ENCODE measurements at regions not wholly inside any gene's neighbourhood (a gene's known extent, or its start where the extent isn't known, plus 50 kb on each side); places are given as distances from the start of the nearest gene placed in this dataset.
"Not testable (repeated sequence)": the region's sequence is repeated elsewhere in the genome, so short reads cannot be mapped to it uniquely, and the experiment has no call there.

DNA sequence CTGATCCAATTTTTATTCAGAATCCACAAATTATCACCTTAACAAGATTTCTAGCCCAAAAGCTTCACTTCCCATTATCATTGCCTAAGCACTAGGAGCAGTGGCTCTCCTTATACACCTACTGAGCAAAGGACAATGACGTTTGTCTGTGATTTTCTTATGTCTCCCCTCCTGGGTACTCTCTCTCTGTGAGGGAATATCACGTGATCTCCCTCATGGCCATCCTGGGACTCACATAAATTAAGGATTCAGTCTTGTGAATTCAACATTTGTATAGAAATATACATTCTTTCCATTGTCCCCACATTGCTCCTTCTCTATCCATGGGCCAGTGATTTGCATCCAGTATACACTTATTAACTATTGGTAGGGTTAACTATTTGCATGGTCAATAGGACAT, 476.5 kb downstream of the PLK2 start:
- no peak for DNase-seq (ENCODE audit: extremely low read depth, low read depth, low spot score)

DNA sequence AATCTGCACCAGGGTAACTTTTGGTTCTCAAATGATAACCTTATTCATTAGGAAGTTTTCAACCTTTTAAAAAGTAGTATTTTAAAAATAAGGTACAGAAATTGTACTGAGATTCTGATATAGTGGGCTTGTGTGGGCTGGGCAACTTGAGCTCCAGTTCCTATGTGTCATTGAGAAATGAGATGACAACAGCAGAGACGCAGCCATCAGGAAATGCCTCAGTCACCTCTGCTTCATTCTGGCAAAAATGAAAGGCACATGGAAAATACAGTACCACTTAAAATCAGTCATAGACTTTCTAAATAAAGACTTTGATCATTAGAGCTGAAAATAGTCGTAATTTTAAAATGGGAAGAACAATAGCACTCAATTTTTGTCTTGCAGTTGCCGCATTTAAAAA, 480.2 kb downstream of the PLK2 start:
- no peak for DNase-seq (ENCODE audit: extremely low read depth, low read depth, low spot score)

DNA sequence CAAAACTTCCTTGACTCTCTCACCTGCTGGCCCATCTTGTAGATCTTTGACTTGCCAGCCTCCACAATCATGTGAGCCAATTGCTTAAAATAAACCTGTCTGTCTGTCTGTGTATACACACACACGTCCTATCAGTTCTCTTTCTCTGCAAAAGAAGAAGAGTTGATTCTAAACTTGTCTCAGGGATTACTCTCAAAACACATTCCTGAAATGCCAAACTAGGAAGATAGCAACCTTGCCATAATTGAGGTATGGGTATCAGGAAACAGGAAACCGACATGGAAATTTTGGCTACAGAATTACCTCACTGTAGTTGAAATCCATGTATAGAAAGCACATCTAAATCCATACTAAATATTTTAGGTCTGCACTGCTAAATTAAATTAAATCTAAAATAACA, 483.4 kb downstream of the PLK2 start:
- DNase-seq (ENCODE audit: extremely low read depth, low read depth, low spot score), result no peak

DNA sequence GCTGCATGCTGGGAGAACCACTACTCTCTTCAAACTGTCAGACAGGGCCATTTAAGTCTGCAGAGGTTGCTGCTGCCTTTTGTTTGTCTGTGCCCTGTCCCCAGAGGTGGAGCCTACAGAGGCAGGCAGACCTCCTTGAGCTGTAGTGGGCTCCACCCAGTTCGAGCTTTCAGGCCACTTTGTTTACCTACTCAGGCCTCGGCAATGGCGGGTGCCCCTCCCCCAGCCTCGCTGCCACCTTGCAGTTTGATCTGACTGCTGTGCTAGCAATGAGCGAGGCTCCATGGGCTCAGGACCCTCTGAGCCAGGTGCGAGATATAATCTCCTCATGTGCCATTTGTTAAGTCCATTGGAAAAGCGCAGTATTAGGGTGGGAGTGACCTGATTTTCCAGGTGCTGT, 487.8 kb downstream of the PLK2 start:
- DNase-seq (ENCODE audit: extremely low read depth, low read depth, low spot score), result not testable (repeated sequence)

DNA sequence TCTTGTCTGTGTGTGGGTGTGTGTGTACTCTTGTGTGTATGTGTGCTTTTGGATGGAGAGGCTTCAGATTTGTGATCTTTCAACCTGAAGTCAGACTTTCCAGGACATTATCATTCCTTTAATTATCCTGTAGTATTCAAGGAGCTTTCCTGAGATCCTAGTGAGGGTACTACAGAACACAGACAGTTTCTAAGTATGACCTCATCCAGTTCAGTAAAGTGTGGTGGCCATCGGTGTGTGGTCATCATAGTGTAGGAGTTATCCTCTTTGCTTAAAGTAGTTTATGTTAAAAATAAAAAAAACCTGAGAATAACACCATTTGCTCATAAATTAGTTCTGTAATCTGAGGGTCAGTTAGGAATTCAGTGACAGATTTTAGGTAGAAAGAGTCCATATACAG, 478.0 kb upstream of the ACTBL2 start:
- no peak for DNase-seq (ENCODE audit: extremely low read depth, low read depth, low spot score)

DNA sequence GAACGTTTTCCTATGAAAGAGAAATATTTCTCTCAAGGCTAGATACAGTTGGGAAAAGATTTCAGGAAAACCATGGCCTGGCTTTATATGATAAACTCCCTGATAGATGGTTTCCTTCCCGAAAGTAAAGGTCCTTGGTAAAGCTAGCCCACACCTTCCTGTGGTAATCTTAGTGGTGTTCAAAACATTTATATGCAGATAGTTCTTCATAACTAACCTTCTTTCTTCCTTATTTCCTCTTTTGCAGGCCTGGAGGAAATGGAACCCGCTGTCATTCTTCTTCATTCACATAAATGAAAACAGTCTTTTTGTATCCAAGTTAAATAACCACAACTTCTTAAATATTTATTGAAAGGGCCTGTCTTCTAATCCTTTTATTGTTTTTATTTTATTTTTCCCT, 474.0 kb upstream of the ACTBL2 start:
- no peak for DNase-seq (ENCODE audit: extremely low read depth, low read depth, low spot score)

DNA sequence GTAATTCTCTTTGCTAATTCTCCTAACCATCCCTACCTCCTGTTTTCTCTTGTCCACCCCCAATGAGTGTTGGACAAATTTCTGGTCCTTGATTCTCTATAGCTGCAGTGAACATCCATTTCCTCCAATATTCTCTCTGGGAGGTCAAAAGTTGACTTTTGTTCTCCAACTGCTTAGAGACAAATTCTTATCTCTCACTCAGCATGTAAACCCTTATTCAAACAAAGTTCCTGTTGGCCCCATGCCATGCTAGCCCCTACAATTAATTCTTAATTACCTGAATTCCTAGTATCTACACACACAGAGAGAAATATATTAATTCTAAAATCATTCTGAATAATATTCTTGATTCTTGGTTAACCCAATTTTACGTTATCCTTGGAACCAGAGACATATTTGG, 472.9 kb upstream of the ACTBL2 start:
- no peak for DNase-seq (ENCODE audit: extremely low read depth, low read depth, low spot score)

DNA sequence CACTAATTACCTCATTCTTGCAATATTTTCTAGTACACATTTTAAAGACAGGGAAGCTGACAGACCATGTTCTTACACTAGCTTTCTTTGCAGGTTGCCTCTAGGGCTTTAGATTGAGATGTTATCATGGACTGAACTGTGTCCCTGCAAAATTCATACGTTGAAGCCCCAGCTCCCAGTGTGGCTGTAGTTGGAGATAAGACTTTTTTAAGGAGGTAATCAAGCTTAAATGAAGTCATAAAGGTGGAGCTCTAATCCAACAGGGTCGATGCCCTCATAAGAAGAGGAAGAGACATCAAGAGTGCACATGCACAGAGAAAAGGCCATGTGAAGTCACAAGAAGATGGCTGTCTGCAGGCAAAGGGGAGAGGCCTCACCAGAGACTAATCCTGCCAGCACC, 471.2 kb upstream of the ACTBL2 start:
- no peak for DNase-seq (ENCODE audit: extremely low read depth, low read depth, low spot score)

DNA sequence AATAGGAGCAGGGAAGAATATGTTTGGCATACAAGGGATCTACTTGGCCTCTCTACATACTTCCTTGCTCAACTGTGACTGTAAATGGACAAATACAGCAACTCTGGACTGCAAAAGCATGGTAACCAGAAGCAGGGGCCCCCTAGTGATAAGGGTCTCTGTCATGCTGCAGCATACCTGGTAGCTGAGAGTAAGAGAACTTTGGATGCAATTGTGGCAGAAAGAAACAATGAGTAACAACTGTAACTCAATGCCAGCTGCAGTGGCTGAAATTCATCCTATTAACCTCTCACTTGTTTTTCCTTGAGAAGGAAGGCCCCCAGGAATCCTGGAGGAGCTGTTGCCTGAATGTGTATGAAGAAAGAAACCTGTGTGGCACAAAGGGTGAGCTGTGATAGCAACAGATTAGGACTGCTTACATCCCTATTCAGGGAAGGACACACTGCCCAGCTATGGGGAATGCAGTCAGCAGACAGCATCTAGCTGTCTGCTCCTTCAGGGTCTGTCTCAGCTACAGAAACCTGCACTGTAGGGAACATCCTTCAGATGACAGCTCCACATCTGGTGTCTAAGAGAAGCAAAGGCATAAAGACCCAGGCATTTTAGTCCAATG, 468.1 kb upstream of the ACTBL2 start:
- no peak for DNase-seq (ENCODE audit: extremely low read depth, low read depth, low spot score)

DNA sequence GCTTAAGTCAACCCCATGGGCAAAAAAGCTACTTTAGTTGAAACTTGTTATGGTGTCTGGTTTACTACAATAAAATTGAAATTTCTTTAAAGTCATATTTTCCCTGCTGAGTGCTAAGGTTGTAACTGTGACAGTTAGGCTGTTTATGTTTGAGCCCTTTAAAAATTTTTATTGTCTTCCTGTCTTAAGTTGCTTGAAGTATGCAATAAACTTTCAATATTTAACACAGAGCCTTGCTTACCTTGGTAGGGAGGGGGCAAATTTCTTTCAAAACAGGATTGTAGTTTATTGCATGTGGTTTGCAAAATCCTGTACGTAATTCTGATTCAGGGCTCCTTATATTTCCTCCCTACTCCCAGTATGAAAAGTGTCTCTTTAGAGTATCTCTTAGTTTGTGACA, 465.5 kb upstream of the ACTBL2 start:
- DNase-seq (ENCODE audit: extremely low read depth, low read depth, low spot score), result no peak

DNA sequence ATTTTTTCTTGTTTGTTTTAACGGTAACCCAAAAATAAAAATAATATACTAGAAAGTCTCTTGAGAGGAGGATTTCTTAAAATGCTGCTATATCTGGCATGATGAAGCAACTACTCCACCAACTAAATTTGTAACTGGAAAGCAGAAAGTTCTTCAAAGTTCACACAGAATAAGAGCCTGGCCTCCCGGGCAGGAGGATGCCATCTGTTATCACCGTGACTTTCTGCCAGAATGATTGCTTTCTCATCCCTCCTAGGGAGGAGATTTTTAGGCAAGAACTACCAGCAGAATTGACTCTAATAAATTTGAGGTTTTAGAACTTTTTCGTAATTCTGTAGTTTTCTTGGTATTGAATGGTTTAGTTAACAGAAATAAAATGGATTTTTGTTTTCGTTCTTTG, 464.6 kb upstream of the ACTBL2 start:
- no peak for DNase-seq (ENCODE audit: extremely low read depth, low read depth, low spot score)

DNA sequence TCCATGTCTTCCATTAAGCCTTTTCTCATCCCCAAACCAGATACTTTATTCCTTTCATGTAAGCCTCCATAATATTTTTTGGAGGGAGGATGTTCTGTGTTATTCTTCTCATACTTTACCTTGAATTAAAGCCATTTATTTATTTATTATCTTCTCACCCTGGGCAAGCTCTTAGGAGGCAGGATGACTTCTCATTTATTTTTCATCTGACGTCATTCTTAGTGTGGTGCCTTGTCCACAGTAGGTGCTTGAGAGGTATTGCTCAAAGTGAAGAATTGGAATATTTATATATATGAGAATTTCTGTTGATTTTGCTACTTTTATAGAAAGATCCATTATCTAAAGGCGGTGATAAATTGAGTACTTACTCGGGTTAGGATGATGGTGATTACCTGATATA, 458.3 kb upstream of the ACTBL2 start:
- DNase-seq (ENCODE audit: extremely low read depth, low read depth, low spot score), result no peak

DNA sequence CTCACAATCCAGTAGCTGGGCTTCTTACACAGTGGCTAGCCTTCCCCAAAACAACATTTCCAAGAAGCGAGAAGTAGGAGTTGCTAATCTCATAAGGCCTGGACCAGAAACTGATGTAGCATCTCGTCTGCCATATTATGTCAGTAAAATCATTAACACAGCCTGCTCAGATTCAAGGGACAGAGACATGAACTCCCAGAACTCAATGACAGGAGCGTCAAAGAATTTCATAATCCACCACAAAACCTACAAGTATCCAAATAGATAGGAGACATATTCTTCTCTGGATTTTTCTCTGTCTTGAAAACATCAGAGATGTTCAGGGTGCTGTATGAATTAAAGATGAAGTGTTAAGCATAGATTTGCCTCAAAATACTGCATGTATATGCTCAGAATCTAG, 457.6 kb upstream of the ACTBL2 start:
- DNase-seq (ENCODE audit: extremely low read depth, low read depth, low spot score), result no peak

DNA sequence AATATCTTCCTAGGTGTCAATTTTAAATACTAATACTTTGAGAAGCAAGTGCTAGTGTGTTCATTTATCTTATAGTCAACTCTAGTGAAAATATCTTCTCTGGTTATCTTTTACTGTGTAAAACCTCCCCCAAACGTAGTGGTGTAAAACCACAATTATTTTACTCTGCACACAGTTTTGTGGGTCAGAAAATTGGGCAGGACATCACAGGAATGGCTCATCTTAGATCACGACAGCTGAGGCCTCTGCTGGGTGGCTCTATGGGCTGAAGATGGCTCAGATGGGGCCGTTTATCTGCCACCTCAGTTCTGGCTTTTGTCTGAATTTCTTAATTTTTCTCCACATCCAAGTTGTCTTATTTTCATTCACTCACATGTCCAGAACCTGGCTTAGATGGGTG, 457.2 kb upstream of the ACTBL2 start:
- DNase-seq (ENCODE audit: extremely low read depth, low read depth, low spot score), result no peak

DNA sequence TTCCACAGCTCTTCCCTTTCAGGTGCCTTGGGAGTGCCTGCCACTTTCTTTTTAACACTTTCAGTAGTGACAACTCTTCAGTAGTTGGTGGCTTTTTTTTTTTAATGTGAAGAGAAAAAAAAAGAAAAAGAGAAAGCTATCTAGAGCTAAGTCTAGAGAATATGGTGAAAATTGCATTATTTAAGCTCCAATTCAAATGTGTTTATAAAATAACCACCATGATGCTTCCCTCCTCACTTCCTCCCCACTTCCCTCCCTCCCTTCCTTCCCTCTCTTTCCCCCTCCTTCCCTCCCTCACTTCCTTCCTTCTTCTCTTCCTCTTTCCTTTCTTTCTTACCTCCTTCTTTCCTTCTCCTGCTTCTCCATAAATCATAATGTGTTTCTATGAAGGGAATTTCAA, 456.7 kb upstream of the ACTBL2 start:
- DNase-seq (ENCODE audit: extremely low read depth, low read depth, low spot score), result no peak

DNA sequence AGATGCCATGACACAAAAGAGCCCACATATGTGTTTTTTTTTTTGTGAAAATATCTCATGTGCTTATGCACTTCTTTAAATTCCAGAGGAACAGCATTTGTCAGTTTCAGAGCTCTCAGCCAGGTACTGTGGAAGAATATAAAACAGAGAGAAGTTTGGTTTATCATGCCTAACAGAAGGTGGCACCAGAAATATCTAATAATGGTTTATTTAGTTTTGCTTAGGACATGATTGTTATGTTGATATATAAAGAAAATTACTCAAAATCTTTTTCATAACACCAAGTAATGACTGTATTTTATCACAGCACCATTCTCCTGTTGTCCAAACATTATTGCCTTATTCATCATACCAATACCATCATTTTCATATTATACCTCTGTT, 455.6 kb upstream of the ACTBL2 start:
- DNase-seq (ENCODE audit: extremely low read depth, low read depth, low spot score), result no peak

DNA sequence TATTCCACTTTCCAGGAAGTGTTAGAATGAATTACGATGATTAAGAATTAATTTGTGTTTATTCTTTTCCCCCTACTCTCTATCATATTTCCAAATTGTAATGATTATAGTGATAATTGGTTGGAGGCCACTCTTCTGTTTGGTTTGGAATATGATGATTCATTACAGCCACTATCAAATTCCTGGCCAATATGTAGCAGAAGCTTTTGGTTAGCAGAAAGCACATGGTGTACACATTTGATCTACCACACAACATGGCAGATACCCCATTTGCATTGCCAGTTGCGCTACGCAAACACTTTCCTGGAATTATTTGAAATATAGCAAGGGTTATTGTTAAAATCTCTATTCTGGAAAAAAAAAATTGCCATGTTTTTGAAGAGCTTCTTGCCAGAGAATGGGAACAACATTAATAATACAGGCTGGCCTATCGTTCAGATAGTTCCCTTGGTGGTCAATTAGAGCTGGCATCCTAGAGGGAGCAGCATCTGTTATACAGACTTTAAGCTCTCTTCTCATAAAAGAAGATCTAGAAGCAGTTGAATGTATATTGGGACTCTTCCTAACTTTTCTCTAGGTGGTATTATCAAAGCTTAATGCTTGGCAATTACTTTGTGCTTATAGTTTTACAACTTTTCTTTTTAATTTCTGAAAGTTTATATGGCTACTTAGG, 455.0 kb upstream of the ACTBL2 start:
- DNase-seq (ENCODE audit: extremely low read depth, low read depth, low spot score), result no peak

DNA sequence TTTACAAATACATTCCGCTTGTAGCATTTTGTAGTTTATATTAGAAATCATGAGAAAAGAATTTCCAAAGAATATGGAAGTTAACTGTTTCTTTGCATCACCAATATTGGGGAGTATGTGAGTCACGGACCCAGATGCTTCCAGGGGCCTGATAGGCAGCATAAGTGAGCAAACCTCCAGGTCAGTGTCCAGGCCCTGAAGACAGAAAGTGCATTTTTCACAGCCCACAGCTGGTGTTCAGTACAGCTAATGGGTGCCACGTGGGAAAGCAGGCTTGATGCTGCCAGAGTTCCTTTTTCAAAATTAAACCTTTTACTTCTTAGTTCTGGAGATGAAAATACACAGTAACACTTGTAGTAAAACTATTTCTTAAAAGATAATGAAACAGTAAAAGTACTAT, 454.4 kb upstream of the ACTBL2 start:
- DNase-seq (ENCODE audit: extremely low read depth, low read depth, low spot score), result no peak

DNA sequence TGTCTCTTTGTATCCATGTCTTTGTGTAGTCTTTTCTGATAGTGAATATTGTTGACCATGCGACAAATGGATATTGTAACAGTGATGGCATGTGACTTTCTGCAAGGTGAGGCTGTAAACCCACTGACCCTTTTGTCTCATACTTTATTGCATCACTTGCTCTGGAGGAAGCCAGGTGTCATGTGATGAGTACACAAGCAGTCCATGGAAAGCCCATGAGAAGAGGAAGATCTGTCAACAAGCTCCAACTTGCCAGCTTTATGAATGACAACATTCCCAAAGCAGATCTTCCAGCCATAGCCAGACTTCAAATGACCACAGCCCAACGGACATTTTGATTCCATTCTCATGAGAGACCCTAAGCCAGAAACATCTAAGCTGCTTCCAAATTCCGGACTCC, 450.1 kb upstream of the ACTBL2 start:
- no peak for DNase-seq (ENCODE audit: extremely low read depth, low read depth, low spot score)

DNA sequence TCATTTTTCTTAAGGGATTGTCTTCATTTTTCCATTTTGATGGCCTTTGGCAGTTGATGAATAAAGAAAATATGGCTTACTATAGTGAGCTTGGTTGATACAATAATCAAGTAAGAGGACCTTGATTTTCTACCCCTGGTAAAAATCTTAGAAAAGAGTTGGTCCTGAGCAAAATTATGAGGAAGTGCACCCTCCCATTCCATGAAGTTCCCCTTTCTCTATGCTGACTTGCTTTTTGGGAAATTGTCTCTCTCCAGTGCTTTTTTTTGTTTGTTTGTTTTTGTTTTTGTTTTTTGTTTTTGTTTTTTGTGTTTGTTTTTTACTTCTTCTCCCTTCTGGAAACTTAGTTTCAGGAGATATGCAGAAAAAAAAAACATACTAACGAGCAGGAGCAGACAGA, 449.2 kb upstream of the ACTBL2 start:
- DNase-seq (ENCODE audit: extremely low read depth, low read depth, low spot score), result no peak

DNA sequence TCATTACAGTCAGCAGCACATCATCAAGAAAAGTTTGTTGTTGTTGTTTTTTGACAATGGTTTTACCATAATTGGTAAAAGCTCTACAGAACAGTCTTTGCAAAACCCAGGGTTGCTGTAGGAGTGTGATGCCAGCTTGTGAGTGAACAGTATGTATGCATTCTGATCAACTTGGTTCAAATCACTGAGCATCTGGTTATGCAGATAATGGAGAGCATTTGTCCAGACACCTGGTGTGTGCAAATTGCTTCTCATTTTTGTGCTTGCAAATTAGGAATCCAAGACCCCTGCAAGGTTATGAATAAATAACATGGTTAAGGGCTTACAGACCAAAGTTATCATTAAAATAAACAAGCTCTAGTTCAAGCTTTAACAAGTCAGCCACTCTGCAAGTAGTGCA, 448.7 kb upstream of the ACTBL2 start:
- DNase-seq (ENCODE audit: extremely low read depth, low read depth, low spot score), result no peak

DNA sequence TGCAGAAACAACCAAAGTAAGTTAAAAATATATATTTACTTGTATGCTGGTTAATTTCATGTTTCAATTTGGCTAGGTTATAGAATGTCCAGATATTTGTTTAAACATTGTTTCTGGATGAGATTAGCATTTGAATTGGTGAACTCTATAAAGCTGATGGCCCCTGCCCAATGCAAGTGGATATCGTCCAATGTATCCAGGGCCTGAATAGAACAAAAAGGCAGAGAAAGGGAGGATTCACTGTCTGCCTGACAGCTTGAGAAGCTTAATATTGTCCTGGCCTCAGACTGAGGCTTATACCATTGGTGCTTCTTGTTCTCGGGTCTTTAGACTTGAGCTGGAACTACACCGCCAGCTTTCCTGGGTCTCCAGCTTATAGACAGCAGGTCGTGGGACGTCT, 446.7 kb upstream of the ACTBL2 start:
- no peak for DNase-seq (ENCODE audit: extremely low read depth, low read depth, low spot score)

DNA sequence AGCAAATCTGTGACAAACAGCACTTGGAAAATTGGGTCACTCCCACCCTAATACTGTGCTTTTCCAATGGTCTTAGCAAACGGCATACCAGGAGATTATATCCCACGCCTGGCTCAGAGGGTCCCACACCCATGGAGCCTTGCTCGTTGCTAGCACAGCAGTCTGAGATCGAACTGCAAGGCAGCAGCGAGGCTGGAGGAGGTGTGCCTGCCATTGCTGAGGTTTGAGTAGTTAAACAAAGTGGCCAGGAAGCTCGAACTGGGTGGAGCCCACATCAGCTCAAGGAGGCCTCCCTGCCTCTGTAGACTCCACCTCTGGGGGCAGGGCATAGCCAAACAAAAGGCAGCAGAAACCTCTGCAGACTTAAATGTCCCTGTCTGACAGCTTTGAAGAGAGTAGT, 440.5 kb upstream of the ACTBL2 start:
- not testable (repeated sequence) for DNase-seq (ENCODE audit: extremely low read depth, low read depth, low spot score)
